Endothelial cell (in vitro differentiated cells): ENCODE measurements at regions not wholly inside any gene's neighbourhood (a gene's known extent, or its start where the extent isn't known, plus 50 kb on each side); places are given as distances from the start of the nearest gene placed in this dataset.

ENCODE experiments used
- DNase-seq: peaks from one replicate; pipeline ENCODE4 v3.0.0; 2021; ENCODE audit warnings: low spot score
- H3K27ac Mint-ChIP-seq: one replicate; pipeline ENCODE4 v1.8.0; 2021; ENCODE audit warnings: mixed read lengths, inconsistent platforms; ENCODE audit not compliant: unreplicated experiment
- H3K27me3 Mint-ChIP-seq: one replicate; pipeline ENCODE4 v1.8.0; 2021; ENCODE audit warnings: mild to moderate bottlenecking, moderate library complexity, mixed read lengths, inconsistent platforms; ENCODE audit not compliant: unreplicated experiment
- H3K36me3 Mint-ChIP-seq: one replicate; pipeline ENCODE4 v1.8.0; 2021; ENCODE audit warnings: mild to moderate bottlenecking, low read depth, mixed read lengths, inconsistent platforms; ENCODE audit not compliant: unreplicated experiment
- H3K4me1 Mint-ChIP-seq: one replicate; pipeline ENCODE4 v1.8.0; 2021; ENCODE audit warnings: mild to moderate bottlenecking, mixed read lengths, inconsistent platforms; ENCODE audit not compliant: unreplicated experiment
- H3K4me3 Mint-ChIP-seq: one replicate; pipeline ENCODE4 v1.8.0; 2021; ENCODE audit warnings: mild to moderate bottlenecking, mixed read lengths, inconsistent platforms; ENCODE audit not compliant: unreplicated experiment
- H3K9me3 Mint-ChIP-seq: one replicate; pipeline ENCODE4 v1.8.0; 2021; ENCODE audit warnings: mixed read lengths, inconsistent platforms; ENCODE audit not compliant: unreplicated experiment
- CTCF ChIP-seq: fragments of 200-600 bp; sonication (generic); IDR thresholded peaks from one replicate; pipeline ENCODE4 v1.5.0; 2021; ENCODE audit warnings: antibody characterized with exemption; ENCODE audit not compliant: unreplicated experiment

GRCh38 chr4:11831739-11832138, 403.0 kb upstream of the HS3ST1 start:
- DNase-seq: no peak
- no peaks in the 10 kb centered on the region for H3K4me1 Mint-ChIP-seq
- H3K27ac Mint-ChIP-seq: no peak overlapping the region
- TF ChIP-seq CTCF: no peak
- no peaks in the 10 kb centered on the region for H3K36me3 Mint-ChIP-seq
- no peak overlapping the region for H3K4me3 Mint-ChIP-seq
- no peaks in the 10 kb centered on the region for H3K9me3 Mint-ChIP-seq
- no peaks in the 10 kb centered on the region for H3K27me3 Mint-ChIP-seq

DNA sequence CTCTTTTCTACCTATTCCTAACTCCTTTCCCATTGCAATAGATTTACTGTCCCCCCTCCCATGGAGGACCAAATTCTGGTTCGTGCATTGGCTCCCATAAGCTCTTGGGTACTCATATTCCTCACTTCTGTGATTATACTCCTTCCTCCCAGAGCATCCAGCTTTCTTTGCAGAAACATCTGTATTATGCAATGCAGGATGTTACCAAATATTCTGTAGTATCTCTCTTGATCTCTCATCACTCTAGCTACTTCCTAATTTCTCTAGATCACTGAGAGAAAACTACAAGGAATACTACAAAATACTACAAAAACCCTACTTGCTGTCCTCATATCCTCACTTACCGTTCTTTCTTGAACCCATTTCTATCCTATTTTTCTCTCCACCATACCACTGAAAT, 395.9 kb upstream of the HS3ST1 start:
- Mint-ChIP-seq H3K4me1 (peaks cover 2% of the 10 kb centered on the region), H3K27ac (no peak overlapping the region), H3K27me3 (no peaks in the 10 kb centered on the region), H3K36me3 (no peaks in the 10 kb centered on the region), H3K4me3 (no peak overlapping the region), H3K9me3 (no peaks in the 10 kb centered on the region)
- no peak for DNase-seq
- TF ChIP-seq CTCF: no peak

DNA sequence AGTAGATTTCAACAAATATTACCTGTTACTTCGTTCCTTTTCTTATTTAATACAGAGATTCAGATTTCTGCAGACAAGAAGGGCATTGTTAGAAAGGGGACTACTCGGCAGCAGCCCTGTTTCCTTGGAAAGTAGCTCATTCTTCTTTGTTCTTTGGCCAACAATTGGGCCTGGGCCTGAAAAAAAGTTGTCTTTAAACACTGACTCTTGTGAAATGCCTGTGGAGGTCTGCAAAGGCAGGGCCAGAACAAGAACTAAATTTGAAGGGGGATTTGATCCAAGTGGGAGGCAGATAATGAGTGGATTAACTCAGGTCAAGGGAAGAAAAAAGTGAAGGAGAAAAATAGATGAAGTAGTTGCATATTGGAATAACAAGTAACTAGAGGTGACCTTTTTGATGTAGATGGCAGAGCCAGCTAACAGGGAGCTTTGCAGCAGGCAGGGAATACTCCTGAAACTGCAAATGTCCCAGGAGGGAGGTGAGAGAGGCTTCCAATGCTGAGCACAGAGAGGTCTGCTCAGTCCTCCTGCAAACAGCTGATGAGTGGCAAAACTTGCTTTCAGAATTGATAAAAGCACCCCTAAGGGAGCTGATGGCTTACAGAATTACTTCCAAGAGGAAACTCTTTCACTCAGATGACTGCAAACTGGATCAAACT, 393.2 kb upstream of the HS3ST1 start:
- no peaks in the 10 kb centered on the region for H3K9me3 Mint-ChIP-seq
- no peak for TF ChIP-seq CTCF
- no peak overlapping the region for H3K4me3 Mint-ChIP-seq
- peaks cover 2% of the 10 kb centered on the region for H3K4me1 Mint-ChIP-seq
- DNase-seq: no peak
- no peaks in the 10 kb centered on the region for H3K27me3 Mint-ChIP-seq
- no peaks in the 10 kb centered on the region for H3K36me3 Mint-ChIP-seq
- H3K27ac Mint-ChIP-seq: no peak overlapping the region

- Mint-ChIP-seq H3K27ac (no peak overlapping the region), H3K9me3 (no peaks in the 10 kb centered on the region), H3K4me3 (no peak overlapping the region), H3K36me3 (no peaks in the 10 kb centered on the region), H3K27me3 (no peaks in the 10 kb centered on the region), H3K4me1 (peaks cover 2% of the 10 kb centered on the region)
- no peak for TF ChIP-seq CTCF
- DNase-seq: no peak
Observed at GRCh38 chr4:11817088-11817487, 388.4 kb upstream of the HS3ST1 start.

DNA sequence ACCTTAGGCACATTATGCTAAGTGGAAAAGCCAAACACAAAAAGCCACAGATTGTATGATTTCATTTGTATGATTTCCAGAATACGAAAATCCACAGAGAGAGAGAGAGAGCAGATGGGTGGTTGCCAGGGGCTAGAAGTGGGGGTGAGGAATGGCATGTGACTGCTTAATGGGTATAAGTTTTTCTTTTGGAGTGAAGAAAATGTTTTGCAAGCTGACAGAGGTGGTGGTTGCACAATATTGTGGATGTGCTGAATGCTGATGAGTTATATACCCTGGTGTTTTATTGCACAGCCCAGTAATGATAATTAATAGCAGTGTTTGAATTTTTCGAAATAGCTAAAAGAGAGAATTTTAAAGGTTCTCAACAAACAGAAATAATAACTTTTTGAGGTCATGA, 386.1 kb upstream of the HS3ST1 start:
- no peak overlapping the region for H3K27ac Mint-ChIP-seq
- no peaks in the 10 kb centered on the region for H3K36me3 Mint-ChIP-seq
- no peaks in the 10 kb centered on the region for H3K9me3 Mint-ChIP-seq
- no peaks in the 10 kb centered on the region for H3K4me1 Mint-ChIP-seq
- H3K27me3 Mint-ChIP-seq: no peaks in the 10 kb centered on the region
- H3K4me3 Mint-ChIP-seq: no peak overlapping the region
- DNase-seq: no peak
- TF ChIP-seq CTCF: no peak
